ENCODE measurements at regions not wholly inside any gene's neighbourhood (a gene's known extent, or its start where the extent isn't known, plus 50 kb on each side); places are given as distances from the start of the nearest gene placed in this dataset.
A peak's percentile ranks its signal among the peaks of the same experiment; 100 is the strongest.

DNA sequence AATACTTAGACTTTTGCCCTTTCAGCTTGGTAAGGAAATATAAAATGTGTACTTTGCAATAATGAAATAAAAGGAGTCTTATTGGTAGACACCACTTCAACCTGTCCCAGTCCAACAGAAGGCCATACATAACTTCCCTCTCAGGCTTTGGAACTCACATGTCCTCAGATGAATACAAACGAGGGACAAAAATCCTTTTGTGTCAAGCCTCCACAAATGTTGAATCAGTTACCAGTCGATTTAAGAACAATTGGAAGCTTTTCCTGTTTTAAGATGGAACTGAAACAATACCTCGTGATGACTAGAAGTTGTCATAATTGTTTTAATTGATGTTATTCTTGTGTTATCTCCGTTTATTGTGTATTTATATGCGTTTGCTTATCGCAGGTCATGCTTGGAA, 385.1 kb upstream of the POU3F3 start:
- POLR2A ChIA-PET, result no interaction called here
- intact Hi-C loops (cut with micrococcal nuclease), result no loop called here
- CTCF ChIA-PET, result no interaction called here
- no peaks in the 10 kb centered on the region for H3K9me3 Mint-ChIP-seq (ENCODE audit: unreplicated experiment)
- no peak for DNase-seq (ENCODE audit: unreplicated experiment)
- no peaks in the 10 kb centered on the region for H3K4me1 Mint-ChIP-seq (ENCODE audit: insufficient read depth, unreplicated experiment)
- H3K4me3 Mint-ChIP-seq (ENCODE audit: unreplicated experiment), result no peak overlapping the region
- no peak overlapping the region for H3K27ac Mint-ChIP-seq (ENCODE audit: low read depth, unreplicated experiment)
- H3K36me3 Mint-ChIP-seq (ENCODE audit: insufficient read depth, unreplicated experiment), result no peaks in the 10 kb centered on the region
- TF ChIP-seq, protein P1, sequence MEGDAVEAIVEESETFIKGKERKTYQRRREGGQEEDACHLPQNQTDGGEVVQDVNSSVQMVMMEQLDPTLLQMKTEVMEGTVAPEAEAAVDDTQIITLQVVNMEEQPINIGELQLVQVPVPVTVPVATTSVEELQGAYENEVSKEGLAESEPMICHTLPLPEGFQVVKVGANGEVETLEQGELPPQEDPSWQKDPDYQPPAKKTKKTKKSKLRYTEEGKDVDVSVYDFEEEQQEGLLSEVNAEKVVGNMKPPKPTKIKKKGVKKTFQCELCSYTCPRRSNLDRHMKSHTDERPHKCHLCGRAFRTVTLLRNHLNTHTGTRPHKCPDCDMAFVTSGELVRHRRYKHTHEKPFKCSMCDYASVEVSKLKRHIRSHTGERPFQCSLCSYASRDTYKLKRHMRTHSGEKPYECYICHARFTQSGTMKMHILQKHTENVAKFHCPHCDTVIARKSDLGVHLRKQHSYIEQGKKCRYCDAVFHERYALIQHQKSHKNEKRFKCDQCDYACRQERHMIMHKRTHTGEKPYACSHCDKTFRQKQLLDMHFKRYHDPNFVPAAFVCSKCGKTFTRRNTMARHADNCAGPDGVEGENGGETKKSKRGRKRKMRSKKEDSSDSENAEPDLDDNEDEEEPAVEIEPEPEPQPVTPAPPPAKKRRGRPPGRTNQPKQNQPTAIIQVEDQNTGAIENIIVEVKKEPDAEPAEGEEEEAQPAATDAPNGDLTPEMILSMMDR (IDR thresholded peaks at IDR 0.05; ENCODE audit: unreplicated experiment), result no peak
- no TSS peak for BruUV-seq (replicated peaks)
- peaks cover 72% of the 10 kb centered on the region for H3K27me3 Mint-ChIP-seq (ENCODE audit: insufficient read depth, unreplicated experiment)

- POLR2A ChIA-PET, result no interaction called here
- H3K27me3 Mint-ChIP-seq (ENCODE audit: insufficient read depth, unreplicated experiment), result peaks cover 76% of the 10 kb centered on the region
- no peak for DNase-seq (ENCODE audit: unreplicated experiment)
- no TSS peak for BruUV-seq (replicated peaks)
- intact Hi-C loops (cut with micrococcal nuclease), result no loop called here
- CTCF ChIA-PET, result no interaction called here
- H3K4me1 Mint-ChIP-seq (ENCODE audit: insufficient read depth, unreplicated experiment), result peaks cover 7% of the 10 kb centered on the region
- no peak overlapping the region for H3K27ac Mint-ChIP-seq (ENCODE audit: low read depth, unreplicated experiment)
- H3K36me3 Mint-ChIP-seq (ENCODE audit: insufficient read depth, unreplicated experiment), result no peaks in the 10 kb centered on the region
- TF ChIP-seq, protein P1 (IDR thresholded peaks at IDR 0.05; ENCODE audit: unreplicated experiment), result no peak
- H3K9me3 Mint-ChIP-seq (ENCODE audit: unreplicated experiment), result no peaks in the 10 kb centered on the region
- H3K4me3 Mint-ChIP-seq (ENCODE audit: unreplicated experiment), result no peak overlapping the region
Observed at GRCh38 chr2:104472076-104472475, 381.8 kb upstream of the POU3F3 start.

DNA sequence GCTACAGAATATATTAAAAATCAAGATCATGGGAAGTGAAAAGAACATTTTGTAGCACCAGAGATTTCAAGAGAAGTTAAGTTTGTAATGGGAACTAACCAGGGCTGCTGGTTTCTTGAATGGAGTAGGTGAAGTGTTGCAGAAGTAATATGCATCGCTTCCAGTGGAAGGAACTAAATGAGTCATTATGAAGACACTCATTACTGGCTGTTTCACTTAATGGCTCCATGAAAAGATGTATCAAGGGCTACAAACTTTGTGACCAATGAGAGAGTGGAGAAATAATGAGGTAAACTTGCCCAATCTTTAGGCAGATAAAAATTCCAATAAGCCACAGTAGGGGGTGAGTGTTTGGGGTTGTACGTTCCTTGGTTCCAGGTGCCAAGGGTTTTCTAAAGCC, 380.4 kb upstream of the POU3F3 start:
- no TSS peak for BruUV-seq (replicated peaks)
- peak; percentile 4 for DNase-seq (ENCODE audit: unreplicated experiment)
- intact Hi-C loops (cut with micrococcal nuclease), result no loop called here
- Mint-ChIP-seq H3K4me3 (ENCODE audit: unreplicated experiment) (no peak overlapping the region), H3K27ac (ENCODE audit: low read depth, unreplicated experiment) (no peak overlapping the region), H3K36me3 (ENCODE audit: insufficient read depth, unreplicated experiment) (no peaks in the 10 kb centered on the region), H3K9me3 (ENCODE audit: unreplicated experiment) (no peaks in the 10 kb centered on the region), H3K4me1 (ENCODE audit: insufficient read depth, unreplicated experiment) (peaks cover 8% of the 10 kb centered on the region), H3K27me3 (ENCODE audit: insufficient read depth, unreplicated experiment) (peaks cover 73% of the 10 kb centered on the region)
- TF ChIP-seq, protein P1 (IDR thresholded peaks at IDR 0.05; ENCODE audit: unreplicated experiment), result no peak
- POLR2A ChIA-PET, result no interaction called here
- CTCF ChIA-PET, result interaction anchor here (0.6 kb wide), 1 partner anchor 408 kb away, joined by 3 read pairs; no protein-coding TSS in a partner anchor

DNA sequence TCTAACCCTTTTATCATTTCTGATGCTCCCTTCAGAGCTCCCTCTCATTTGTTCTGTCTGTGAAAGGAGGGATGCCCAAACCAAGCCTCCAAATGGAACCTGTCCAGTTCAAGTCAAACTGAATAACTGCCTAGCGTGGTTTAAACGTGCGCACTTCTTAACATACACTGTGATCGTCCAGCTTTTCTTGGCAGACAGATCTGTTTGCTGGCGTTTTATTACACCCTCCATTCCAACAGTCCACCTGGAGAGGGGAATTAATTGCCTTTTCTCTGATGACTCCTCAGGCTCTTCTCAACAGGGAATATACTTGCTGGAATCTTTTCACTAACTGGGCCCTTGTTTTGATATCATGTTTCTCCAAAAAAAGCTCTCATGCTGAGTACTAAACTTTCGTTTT, 379.2 kb upstream of the POU3F3 start:
- DNase-seq (ENCODE audit: unreplicated experiment), result no peak
- Mint-ChIP-seq H3K27me3 (ENCODE audit: insufficient read depth, unreplicated experiment) (peaks cover 73% of the 10 kb centered on the region), H3K9me3 (ENCODE audit: unreplicated experiment) (no peaks in the 10 kb centered on the region), H3K36me3 (ENCODE audit: insufficient read depth, unreplicated experiment) (no peaks in the 10 kb centered on the region), H3K4me1 (ENCODE audit: insufficient read depth, unreplicated experiment) (peaks cover 8% of the 10 kb centered on the region), H3K27ac (ENCODE audit: low read depth, unreplicated experiment) (no peak overlapping the region), H3K4me3 (ENCODE audit: unreplicated experiment) (no peak overlapping the region)
- CTCF ChIA-PET, result no interaction called here
- intact Hi-C loops (cut with micrococcal nuclease), result no loop called here
- POLR2A ChIA-PET, result no interaction called here
- no TSS peak for BruUV-seq (replicated peaks)
- TF ChIP-seq, protein P1 (IDR thresholded peaks at IDR 0.05; ENCODE audit: unreplicated experiment), result no peak
